ENCODE measurements at regions not wholly inside any gene's neighbourhood (a gene's known extent, or its start where the extent isn't known, plus 50 kb on each side); places are given as distances from the start of the nearest gene placed in this dataset.

DNA sequence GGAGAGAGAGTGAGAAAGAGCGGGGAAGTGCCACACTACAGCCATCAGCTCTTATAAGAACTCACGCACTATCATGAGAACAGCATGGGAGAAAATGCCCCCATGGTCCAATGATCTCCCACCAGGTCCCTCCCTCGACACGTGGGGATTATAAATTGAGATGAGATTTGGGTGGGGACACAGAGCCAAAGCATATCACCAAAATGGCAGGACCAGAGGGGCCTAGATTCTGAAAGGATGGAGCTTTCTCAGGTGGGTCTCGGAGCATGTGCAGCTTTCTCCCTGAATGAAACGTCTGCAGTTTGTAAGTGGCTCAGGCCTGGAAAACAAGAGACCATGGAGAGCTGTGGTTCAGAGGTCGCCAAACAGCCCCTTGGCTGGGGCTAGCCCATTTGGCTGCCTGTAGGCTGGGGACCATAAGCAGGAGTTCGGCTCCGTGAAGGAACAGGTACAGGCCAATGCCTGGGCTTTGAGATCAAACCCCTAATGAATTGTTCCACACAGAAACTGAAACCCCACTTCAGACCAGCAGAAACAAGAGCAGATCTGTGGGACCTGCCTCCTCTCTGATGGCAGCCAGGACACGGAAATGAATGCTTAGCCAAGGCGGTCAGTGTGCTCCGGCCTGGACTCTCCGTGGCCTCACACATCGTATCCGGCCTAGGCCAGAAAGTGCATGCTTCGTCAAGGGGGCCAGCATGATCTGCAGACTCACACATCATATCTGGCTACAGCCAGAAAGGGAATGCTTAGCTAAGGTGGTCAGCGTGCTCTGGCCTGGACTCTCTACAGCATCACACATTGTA, 111.2 kb upstream of the TMEM18 start:
- Histone ChIP-seq H3K4me3 (no peak overlapping the region), H3K36me3 (no peaks in the 10 kb centered on the region), H3K27me3 (ENCODE audit: low read depth) (no peaks in the 10 kb centered on the region), H3K4me1 (no peaks in the 10 kb centered on the region), H3K9me3 (no peaks in the 10 kb centered on the region), H3K27ac (no peak overlapping the region)
- ATAC-seq (no peak), DNase-seq (no peak)
- intact Hi-C loops (cut with DNase I), result no loop called here
- TF ChIP-seq, protein P1, sequence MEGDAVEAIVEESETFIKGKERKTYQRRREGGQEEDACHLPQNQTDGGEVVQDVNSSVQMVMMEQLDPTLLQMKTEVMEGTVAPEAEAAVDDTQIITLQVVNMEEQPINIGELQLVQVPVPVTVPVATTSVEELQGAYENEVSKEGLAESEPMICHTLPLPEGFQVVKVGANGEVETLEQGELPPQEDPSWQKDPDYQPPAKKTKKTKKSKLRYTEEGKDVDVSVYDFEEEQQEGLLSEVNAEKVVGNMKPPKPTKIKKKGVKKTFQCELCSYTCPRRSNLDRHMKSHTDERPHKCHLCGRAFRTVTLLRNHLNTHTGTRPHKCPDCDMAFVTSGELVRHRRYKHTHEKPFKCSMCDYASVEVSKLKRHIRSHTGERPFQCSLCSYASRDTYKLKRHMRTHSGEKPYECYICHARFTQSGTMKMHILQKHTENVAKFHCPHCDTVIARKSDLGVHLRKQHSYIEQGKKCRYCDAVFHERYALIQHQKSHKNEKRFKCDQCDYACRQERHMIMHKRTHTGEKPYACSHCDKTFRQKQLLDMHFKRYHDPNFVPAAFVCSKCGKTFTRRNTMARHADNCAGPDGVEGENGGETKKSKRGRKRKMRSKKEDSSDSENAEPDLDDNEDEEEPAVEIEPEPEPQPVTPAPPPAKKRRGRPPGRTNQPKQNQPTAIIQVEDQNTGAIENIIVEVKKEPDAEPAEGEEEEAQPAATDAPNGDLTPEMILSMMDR (IDR thresholded peaks at IDR 0.05), result no peak

DNA sequence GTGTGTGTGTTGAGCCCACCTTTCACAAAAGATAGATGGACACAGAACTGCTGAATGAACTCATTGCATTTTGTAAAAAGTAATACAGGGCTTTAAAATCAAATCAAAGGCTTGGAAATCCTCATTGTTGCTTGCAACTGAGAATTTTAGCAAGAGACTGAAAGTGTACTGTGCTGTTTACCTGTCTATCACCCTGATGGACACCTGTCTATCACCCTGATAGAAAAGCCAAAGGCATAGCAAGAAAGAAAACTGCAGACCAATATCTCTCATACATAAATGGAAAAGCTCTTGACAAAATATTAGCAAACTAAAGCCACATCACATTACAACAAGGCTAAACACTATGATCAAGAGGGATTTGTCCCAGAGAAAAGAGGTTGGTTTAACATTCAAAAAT, 107.5 kb upstream of the TMEM18 start:
- H3K4me1 ChIP-seq, result no peaks in the 10 kb centered on the region
- no peaks in the 10 kb centered on the region for H3K9me3 ChIP-seq
- no peak overlapping the region for H3K27ac ChIP-seq
- TF ChIP-seq, protein P1 (IDR thresholded peaks at IDR 0.05), result no peak
- no peaks in the 10 kb centered on the region for H3K36me3 ChIP-seq
- DNase-seq (no peak), ATAC-seq (no peak)
- intact Hi-C loops (cut with DNase I), result no loop called here
- peaks cover 5% of the 10 kb centered on the region for H3K27me3 ChIP-seq (ENCODE audit: low read depth)
- no peak overlapping the region for H3K4me3 ChIP-seq

GRCh38 chr2:780581-780980, 103.4 kb upstream of the TMEM18 start:
- Histone ChIP-seq H3K36me3 (no peaks in the 10 kb centered on the region), H3K27ac (no peak overlapping the region), H3K4me3 (no peak overlapping the region), H3K4me1 (no peaks in the 10 kb centered on the region), H3K9me3 (no peaks in the 10 kb centered on the region), H3K27me3 (ENCODE audit: low read depth) (peaks cover 5% of the 10 kb centered on the region)
- intact Hi-C loops (cut with DNase I), result no loop called here
- DNase-seq (no peak), ATAC-seq (no peak)
- TF ChIP-seq, protein P1 (IDR thresholded peaks at IDR 0.05), result no peak

DNA sequence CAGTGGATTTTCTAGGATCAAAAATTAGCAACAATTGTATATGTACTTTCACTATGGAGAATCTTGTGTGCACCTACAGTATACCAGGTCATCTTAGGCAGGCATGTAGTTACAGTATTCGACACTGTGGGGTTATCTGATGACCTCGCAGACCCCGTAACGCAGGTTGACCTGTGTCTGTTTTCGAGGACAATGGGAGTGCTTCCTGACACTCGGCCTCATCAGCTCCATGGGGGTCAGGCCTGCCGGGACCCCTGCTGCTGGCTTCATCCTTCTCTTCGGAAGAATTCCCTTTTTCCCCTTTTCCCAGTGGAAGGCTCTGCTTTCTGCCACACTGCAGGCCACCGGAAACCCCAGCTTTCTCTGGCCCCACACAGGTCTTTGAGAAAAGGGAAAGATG, 102.8 kb upstream of the TMEM18 start:
- intact Hi-C loops (cut with DNase I), result no loop called here
- ATAC-seq (no peak), DNase-seq (no peak)
- H3K27ac ChIP-seq, result no peak overlapping the region
- no peak overlapping the region for H3K4me3 ChIP-seq
- H3K9me3 ChIP-seq, result no peaks in the 10 kb centered on the region
- no peaks in the 10 kb centered on the region for H3K36me3 ChIP-seq
- H3K4me1 ChIP-seq, result no peaks in the 10 kb centered on the region
- TF ChIP-seq, protein P1 (IDR thresholded peaks at IDR 0.05), result no peak
- H3K27me3 ChIP-seq (ENCODE audit: low read depth), result peaks cover 5% of the 10 kb centered on the region

DNA sequence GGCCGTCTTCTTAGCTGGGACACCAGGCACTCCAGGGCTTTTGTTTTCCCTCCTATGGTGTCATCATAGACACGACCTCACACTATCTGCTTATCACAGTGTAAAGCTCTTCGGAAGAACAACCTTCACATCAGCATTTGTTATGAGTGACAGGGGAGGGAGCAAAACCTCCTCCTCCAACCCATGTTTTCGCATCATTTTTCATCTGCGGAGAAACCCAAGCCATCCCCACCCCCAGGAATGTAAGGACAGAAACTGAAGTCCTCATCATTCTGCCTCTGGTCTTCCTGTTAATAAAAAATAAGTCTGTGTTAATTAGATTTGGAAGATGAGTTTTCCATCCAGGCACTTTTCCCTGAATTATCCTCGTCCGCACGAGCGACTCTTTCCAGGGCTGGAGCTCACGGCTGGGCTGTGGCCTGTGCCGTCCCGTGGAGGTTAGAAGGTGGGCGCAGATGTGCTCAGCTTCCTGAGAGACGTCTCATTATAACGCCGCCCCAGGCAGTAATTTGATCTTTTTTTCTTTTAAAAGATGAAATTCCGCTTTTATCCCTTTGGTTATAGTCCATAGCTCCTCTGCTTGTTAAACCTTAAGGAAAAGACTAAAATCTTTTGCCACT, 101.6 kb upstream of the TMEM18 start:
- ATAC-seq (no peak), DNase-seq (no peak)
- no peak overlapping the region for H3K27ac ChIP-seq
- no peaks in the 10 kb centered on the region for H3K36me3 ChIP-seq
- no peak overlapping the region for H3K4me3 ChIP-seq
- no peaks in the 10 kb centered on the region for H3K9me3 ChIP-seq
- intact Hi-C loops (cut with DNase I), result no loop called here
- peaks cover 5% of the 10 kb centered on the region for H3K27me3 ChIP-seq (ENCODE audit: low read depth)
- no peaks in the 10 kb centered on the region for H3K4me1 ChIP-seq
- TF ChIP-seq, protein P1 (IDR thresholded peaks at IDR 0.05), result no peak

Data from lower lobe of right lung (tissue), 2 donors.